K562 (cell line): ENCODE measurements at regions not wholly inside any gene's neighbourhood (a gene's known extent, or its start where the extent isn't known, plus 50 kb on each side); places are given as distances from the start of the nearest gene placed in this dataset.

ENCODE experiments used
- ATAC-seq: fragments of 200-7000 bp; cut with Tn5 transposase; 3 replicates; pipeline ENCODE4 v1.9.1; 2020; ENCODE audit warnings: moderate library complexity
- BruUV-seq: library from RNA; stranded (reverse); fragments of 400-500 nt; replicated peaks from 2 replicates; lab custom pipeline; 2021; lab: Mats Ljungman, UMichigan
- CTCF ChIA-PET: fragments of 300-600 bp; formaldehyde crosslinking; extraction: SDS; loops from one replicate; lab custom pipeline; 2021; ENCODE audit warnings: low intra/inter-chr PET ratio; lab: Yijun Ruan, JAX
- POLR2A ChIA-PET: fragments of 300-600, 350-650 bp; sonication (Branson Sonifier 250); formaldehyde crosslinking; extraction: SDS; loops from one replicate; lab custom pipeline; 2021; ENCODE audit warnings: antibody characterized with exemption, inconsistent platforms; lab: Yijun Ruan, JAX
- DNase-seq, 4 experiments: peaks; one replicate each; pipeline versions ENCODE4 v3.0.0 to v3.0.0-alpha.2; 2011 to 2018; ENCODE audit warnings: low spot score in 3 of 4, mixed read lengths in 3 of 4; ENCODE audit errors: extremely low read depth in 1 of 4
- FAIRE-seq: peaks from 2 replicates; lab custom pipeline; 2011; peaks lifted over from hg19 to GRCh38; lab: Jason Lieb, UNC
- H2AFZ ChIP-seq: 2 replicates; pipeline ENCODE4 v1.6.0; 2011; ENCODE audit warnings: low read depth, low read length, control low read depth, inconsistent platforms
- H3K27ac ChIP-seq: fragments of 200-600 bp; 3 replicates; pipeline ENCODE4 v1.8.0; 2011; ENCODE audit warnings: low read depth, mild to moderate bottlenecking, control low read depth, inconsistent platforms, low read length, moderate library complexity, mixed read lengths; ENCODE audit errors: extremely low read depth
- H3K27me3 ChIP-seq, 2 experiments: fragments of 300-600 bp in 1 of 2; 2 replicates in 1 of 2; 3 replicates in 1 of 2; pipeline versions ENCODE4 v1.6.0 to v1.8.0; 2011; ENCODE audit warnings: inconsistent platforms in 2 of 2, low read length in 2 of 2, mild to moderate bottlenecking in 1 of 2, mixed read lengths in 1 of 2, moderate library complexity in 1 of 2; ENCODE audit not compliant: control insufficient read depth in 2 of 2, insufficient read depth in 2 of 2
- H3K36me3 ChIP-seq: fragments of 300-600 bp; 3 replicates; pipeline ENCODE4 v1.8.0; 2011; ENCODE audit warnings: mild to moderate bottlenecking, low read length, inconsistent platforms; ENCODE audit not compliant: control insufficient read depth, insufficient read depth
- H3K4me1 ChIP-seq, 2 experiments: fragments of 200-600 bp in 1 of 2; replicated peaks in 1 of 2; 2 replicates in 1 of 2; 3 replicates in 1 of 2; pipeline versions ENCODE4 v1.5.1 to v1.8.0; 2011; ENCODE audit warnings: inconsistent platforms in 2 of 2, low read length in 2 of 2, mild to moderate bottlenecking in 1 of 2, mixed read lengths in 1 of 2, moderate library complexity in 1 of 2; ENCODE audit not compliant: control insufficient read depth in 2 of 2, insufficient read depth in 2 of 2
- H3K4me2 ChIP-seq: 2 replicates; pipeline ENCODE4 v1.6.1; 2011; ENCODE audit warnings: low read length, control low read depth, inconsistent platforms, mixed read lengths; ENCODE audit not compliant: insufficient read depth
- H3K4me3 ChIP-seq: fragments of 200-600 bp; sonication (generic), shearing (Covaris generic); 2 replicates; pipeline ENCODE4 v1.5.1; 2016; ENCODE audit warnings: control low read depth, inconsistent platforms
- H3K79me2 ChIP-seq: fragments of 200-600 bp; 3 replicates; pipeline ENCODE4 v1.8.0; 2011; ENCODE audit warnings: low read length, inconsistent platforms; ENCODE audit not compliant: control insufficient read depth, insufficient read depth
- H3K9ac ChIP-seq, 2 experiments: 2 replicates each; pipeline versions ENCODE4 v1.6.0 to v1.6.1; 2011; ENCODE audit warnings: low read depth in 2 of 2, low read length in 2 of 2, control low read depth in 1 of 2, inconsistent platforms in 1 of 2, mild to moderate bottlenecking in 1 of 2, mixed read lengths in 1 of 2; ENCODE audit not compliant: insufficient read depth in 1 of 2
- H3K9me1 ChIP-seq: one replicate; pipeline ENCODE4 v1.6.0; 2011; ENCODE audit warnings: inconsistent platforms, mild to moderate bottlenecking, low read length, moderate library complexity; ENCODE audit not compliant: control insufficient read depth, insufficient read depth
- H3K9me3 ChIP-seq: replicated peaks from 2 replicates; pipeline ENCODE4 v1.5.1; 2011; ENCODE audit warnings: low read depth, low read length, inconsistent platforms; ENCODE audit not compliant: control insufficient read depth, insufficient read depth
- H4K20me1 ChIP-seq: replicated peaks from 2 replicates; pipeline ENCODE4 v1.6.1; 2011; ENCODE audit warnings: low read length, inconsistent platforms, mixed read lengths; ENCODE audit not compliant: control insufficient read depth, insufficient read depth
- BDP1 ChIP-seq: IDR thresholded peaks from 3 replicates; pipeline ENCODE4 v1.6.1; 2011; ENCODE audit not compliant: insufficient read length, insufficient read depth
- BMI1 ChIP-seq: fragments of 150-350 bp; IDR thresholded peaks from 2 replicates; pipeline ENCODE4 v1.6.1; 2014; ENCODE audit warnings: low read length
- BRF1 ChIP-seq: IDR thresholded peaks from 3 replicates; pipeline ENCODE4 v1.6.1; 2011; ENCODE audit warnings: borderline replicate concordance, mild to moderate bottlenecking; ENCODE audit not compliant: insufficient read length; ENCODE audit errors: extremely low read depth
- C11orf30 ChIP-seq: fragments of 450-650 bp; IDR thresholded peaks from 2 replicates; pipeline ENCODE4 v1.6.1; 2016; ENCODE audit warnings: low read depth, mild to moderate bottlenecking
- DDX20 ChIP-seq: fragments of 450-650 bp; IDR thresholded peaks from 2 replicates; pipeline ENCODE4 v1.6.1; 2016; ENCODE audit warnings: missing genetic modification characterization, low read depth, mild to moderate bottlenecking, missing compliant biosample characterization, moderate library complexity
- E2F3 ChIP-seq: fragments of 250-450 bp; sonication (Bioruptor Pico); IDR thresholded peaks from 2 replicates; pipeline ENCODE4 v1.4.0; 2020; ENCODE audit warnings: mild to moderate bottlenecking
- L3MBTL2 ChIP-seq: fragments of 450-650 bp; IDR thresholded peaks from 2 replicates; pipeline ENCODE4 v1.6.1; 2016; ENCODE audit warnings: mild to moderate bottlenecking, moderate library complexity
- MAFF ChIP-seq: IDR thresholded peaks from 2 replicates; pipeline ENCODE4 v1.6.1; 2012; ENCODE audit warnings: low read length, improper control_type of control experiment
- MAFG ChIP-seq: fragments of 450-650 bp; conservative IDR thresholded peaks from 2 replicates; pipeline ENCODE4 v1.6.1; 2016; ENCODE audit warnings: missing genetic modification characterization, missing compliant biosample characterization
- POLR2AphosphoS2 ChIP-seq: IDR thresholded peaks from 2 replicates; pipeline ENCODE4 v1.6.1; 2012; ENCODE audit warnings: low read length, improper control_type of control experiment
- SOX6 ChIP-seq: fragments of 450-650 bp; IDR thresholded peaks from 2 replicates; pipeline ENCODE4 v1.6.1; 2014; ENCODE audit warnings: mild to moderate bottlenecking
- XRCC4 ChIP-seq: IDR thresholded peaks from one replicate; pipeline ENCODE4 v1.6.1; 2011; ENCODE audit not compliant: insufficient read depth, insufficient read length; ENCODE audit errors: extremely low read depth
- ZNF174 ChIP-seq: fragments of 250-450 bp; sonication (Bioruptor Pico); IDR thresholded peaks from 2 replicates; pipeline ENCODE4 v1.4.0; 2020; ENCODE audit warnings: mild to moderate bottlenecking
- WGBS: fragments of 100-300 bp; shearing (Covaris generic); methylation state at CpG from one replicate; pipeline ENCODE4 v1.1.6; 2016; ENCODE audit warnings: low coverage, mixed read lengths; ENCODE audit not compliant: insufficient coverage; ENCODE audit errors: missing lambda C conversion rate; 5-methylcytosine and 5-hydroxymethylcytosine counted together
- in situ Hi-C: fragments of 300-500 bp; cut with MboI; formaldehyde crosslinking; loops from 4 replicates; pipeline ENCODE4 v1.15.0; 2018; ENCODE audit warnings: inconsistent platforms, mixed read lengths
- intact Hi-C: fragments of 100-400 bp; cut with micrococcal nuclease; formaldehyde crosslinking; loops from 2 replicates; pipeline ENCODE4 v1.14.2; 2022
- TF ChIP-seq, protein P1 (sequence below), 2 experiments: IDR thresholded peaks; 2 replicates each; pipeline ENCODE4 v1.6.1; 2011; ENCODE audit warnings: borderline replicate concordance in 1 of 2, control low read depth in 1 of 2, low read depth in 1 of 2, low read length in 1 of 2, mild to moderate bottlenecking in 1 of 2, mixed read lengths in 1 of 2, moderate library complexity in 1 of 2; ENCODE audit not compliant: insufficient read depth in 1 of 2, insufficient read length in 1 of 2, poor library complexity in 1 of 2, severe bottlenecking in 1 of 2; ENCODE audit errors: extremely low read depth in 1 of 2
- TF ChIP-seq, protein P2 (sequence below): fragments of 200-800 bp; sonication (Bioruptor generic); IDR thresholded peaks from 2 replicates; pipeline ENCODE4 v1.6.1; 2016; ENCODE audit warnings: missing genetic modification characterization, missing compliant biosample characterization

DNA sequence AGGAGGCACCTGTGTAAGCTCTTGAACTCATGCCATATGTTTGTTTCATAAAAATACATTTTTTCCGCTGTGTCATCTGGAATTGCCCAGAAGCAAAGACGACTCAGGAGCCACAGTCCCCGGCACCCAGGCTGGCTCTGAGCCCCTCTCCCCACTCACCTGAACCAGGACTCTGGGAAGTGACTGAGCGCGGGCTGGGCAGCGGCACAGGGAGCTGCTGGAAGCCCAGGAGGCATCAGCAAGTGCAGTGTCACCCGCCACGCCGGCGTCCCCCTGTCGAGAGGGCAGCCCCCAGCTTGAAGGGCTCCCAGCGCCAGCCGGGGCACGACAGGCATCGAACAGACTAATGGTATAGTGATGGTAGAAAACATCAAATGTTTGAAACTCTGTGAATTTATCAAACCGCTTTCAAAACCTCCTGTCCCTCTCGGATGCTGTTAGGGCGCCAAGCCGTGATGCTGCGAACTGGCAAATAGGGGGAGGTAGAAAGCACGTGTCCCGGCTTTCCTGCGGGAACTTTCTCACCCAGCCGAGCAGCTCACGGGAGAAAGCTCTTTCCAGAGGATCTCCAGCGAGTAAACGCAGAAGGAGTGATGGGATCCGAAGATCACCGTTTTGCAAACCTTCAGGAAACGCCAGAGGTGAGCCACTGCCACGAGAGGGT, 57.8 kb upstream of the COL18A1 start:
- Histone ChIP-seq H3K9me1 (no peaks in the 10 kb centered on the region), H4K20me1 (0 out of 2 replicates have a peak, but pooled peaks cover 3% of the 10 kb centered on the region), H2AFZ (no peak overlapping the region; the same call in 1 of the 2 replicates), H3K4me1 (peaks cover 0 to 43% of the 10 kb centered on the region in 2 experiments; a peak in 3 of 5 replicates), H3K9me3 (no peaks in the 10 kb centered on the region), H3K27ac (no peak overlapping the region), H3K4me2 (no peak overlapping the region), H3K4me3 (no peak overlapping the region), H3K27me3 (peaks cover 35 to 67% of the 10 kb centered on the region in 2 experiments), H3K79me2 (no peaks in the 10 kb centered on the region), H3K9ac (peak overlapping the region in 1 of 2 experiments; percentile 36; a peak in 2 of 4 replicates), H3K36me3 (no peaks in the 10 kb centered on the region)
- in situ Hi-C loops = no loop called here
- DNase-seq = no peak
- intact Hi-C loops = no loop called here
- 13% methylated on average over 31 of the region's 31 CpGs for WGBS
- ChIA-PET CTCF (no interaction called here), POLR2A (interaction anchor here (1.0 to 1.6 kb wide), 4 partner anchors 10 to 75 kb away, joined by 3 to 6 read pairs (median 3); no protein-coding TSS in a partner anchor)
- ATAC-seq = no peak
- no TSS peak for BruUV-seq
- no peak for FAIRE-seq
- no peak for TF ChIP-seq BDP1
- TF ChIP-seq DDX20 (tag) = no peak
- TF ChIP-seq BMI1 = no peak
- TF ChIP-seq ZNF174 = no peak
- no peak for TF ChIP-seq E2F3 (CRISPR knock-in tag)
- no peak for TF ChIP-seq C11orf30
- TF ChIP-seq SOX6 = no peak
- TF ChIP-seq MAFF = 0 out of 2 replicates have a peak, but pooled peaks have one; percentile 20
- 0 out of 2 replicates have a peak, but pooled peaks have one; percentile 23 for TF ChIP-seq L3MBTL2
- TF ChIP-seq BRF1 = no peak
- TF ChIP-seq POLR2AphosphoS2 = no peak
- no peak for TF ChIP-seq XRCC4
- peak; percentile 66 for TF ChIP-seq MAFG (tag)
- TF ChIP-seq, protein P1, sequence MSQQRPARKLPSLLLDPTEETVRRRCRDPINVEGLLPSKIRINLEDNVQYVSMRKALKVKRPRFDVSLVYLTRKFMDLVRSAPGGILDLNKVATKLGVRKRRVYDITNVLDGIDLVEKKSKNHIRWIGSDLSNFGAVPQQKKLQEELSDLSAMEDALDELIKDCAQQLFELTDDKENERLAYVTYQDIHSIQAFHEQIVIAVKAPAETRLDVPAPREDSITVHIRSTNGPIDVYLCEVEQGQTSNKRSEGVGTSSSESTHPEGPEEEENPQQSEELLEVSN (IDR thresholded peaks at IDR 0.05; ENCODE audit: borderline replicate concordance in 1 of 2, extremely low read depth in 1 of 2, insufficient read depth in 1 of 2, insufficient read length in 1 of 2, low read depth in 1 of 2, low read length in 1 of 2, poor library complexity in 1 of 2, severe bottlenecking in 1 of 2) = peak in 1 of 2 experiments; percentile 41
- TF ChIP-seq, protein P2, sequence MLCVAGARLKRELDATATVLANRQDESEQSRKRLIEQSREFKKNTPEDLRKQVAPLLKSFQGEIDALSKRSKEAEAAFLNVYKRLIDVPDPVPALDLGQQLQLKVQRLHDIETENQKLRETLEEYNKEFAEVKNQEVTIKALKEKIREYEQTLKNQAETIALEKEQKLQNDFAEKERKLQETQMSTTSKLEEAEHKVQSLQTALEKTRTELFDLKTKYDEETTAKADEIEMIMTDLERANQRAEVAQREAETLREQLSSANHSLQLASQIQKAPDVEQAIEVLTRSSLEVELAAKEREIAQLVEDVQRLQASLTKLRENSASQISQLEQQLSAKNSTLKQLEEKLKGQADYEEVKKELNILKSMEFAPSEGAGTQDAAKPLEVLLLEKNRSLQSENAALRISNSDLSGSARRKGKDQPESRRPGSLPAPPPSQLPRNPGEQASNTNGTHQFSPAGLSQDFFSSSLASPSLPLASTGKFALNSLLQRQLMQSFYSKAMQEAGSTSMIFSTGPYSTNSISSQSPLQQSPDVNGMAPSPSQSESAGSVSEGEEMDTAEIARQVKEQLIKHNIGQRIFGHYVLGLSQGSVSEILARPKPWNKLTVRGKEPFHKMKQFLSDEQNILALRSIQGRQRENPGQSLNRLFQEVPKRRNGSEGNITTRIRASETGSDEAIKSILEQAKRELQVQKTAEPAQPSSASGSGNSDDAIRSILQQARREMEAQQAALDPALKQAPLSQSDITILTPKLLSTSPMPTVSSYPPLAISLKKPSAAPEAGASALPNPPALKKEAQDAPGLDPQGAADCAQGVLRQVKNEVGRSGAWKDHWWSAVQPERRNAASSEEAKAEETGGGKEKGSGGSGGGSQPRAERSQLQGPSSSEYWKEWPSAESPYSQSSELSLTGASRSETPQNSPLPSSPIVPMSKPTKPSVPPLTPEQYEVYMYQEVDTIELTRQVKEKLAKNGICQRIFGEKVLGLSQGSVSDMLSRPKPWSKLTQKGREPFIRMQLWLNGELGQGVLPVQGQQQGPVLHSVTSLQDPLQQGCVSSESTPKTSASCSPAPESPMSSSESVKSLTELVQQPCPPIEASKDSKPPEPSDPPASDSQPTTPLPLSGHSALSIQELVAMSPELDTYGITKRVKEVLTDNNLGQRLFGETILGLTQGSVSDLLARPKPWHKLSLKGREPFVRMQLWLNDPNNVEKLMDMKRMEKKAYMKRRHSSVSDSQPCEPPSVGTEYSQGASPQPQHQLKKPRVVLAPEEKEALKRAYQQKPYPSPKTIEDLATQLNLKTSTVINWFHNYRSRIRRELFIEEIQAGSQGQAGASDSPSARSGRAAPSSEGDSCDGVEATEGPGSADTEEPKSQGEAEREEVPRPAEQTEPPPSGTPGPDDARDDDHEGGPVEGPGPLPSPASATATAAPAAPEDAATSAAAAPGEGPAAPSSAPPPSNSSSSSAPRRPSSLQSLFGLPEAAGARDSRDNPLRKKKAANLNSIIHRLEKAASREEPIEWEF (CRISPR knock-in tag) = no peak
